Right atrium auricular region (tissue), 2 donors: ENCODE measurements at regions not wholly inside any gene's neighbourhood (a gene's known extent, or its start where the extent isn't known, plus 50 kb on each side); places are given as distances from the start of the nearest gene placed in this dataset.

ENCODE experiments used
- DNase-seq: peaks from one replicate; pipeline ENCODE4 v3.0.0-alpha.2; 2019; ENCODE audit warnings: low spot score
- H3K27ac ChIP-seq, 2 donors: fragments of 200-600 bp; sonication (generic); 1 replicate in 1 of 2; 2 replicates in 1 of 2; pipeline ENCODE4 v1.5.1; 2016 to 2019
- H3K27me3 ChIP-seq, 2 donors: fragments of 200-600 bp; sonication (generic); one replicate each; pipeline versions ENCODE4 v1.5.1 to v1.6.0; 2017 to 2019
- H3K36me3 ChIP-seq: fragments of 200-600 bp; sonication (generic); one replicate; pipeline ENCODE4 v1.5.1; 2016
- H3K4me1 ChIP-seq, 2 donors: fragments of 200-600 bp; sonication (generic); one replicate each; pipeline versions ENCODE4 v1.5.1 to v1.6.0; 2017 to 2019
- H3K4me3 ChIP-seq, 2 donors: fragments of 200-600 bp; sonication (generic); 1 replicate in 1 of 2; 2 replicates in 1 of 2; pipeline ENCODE4 v1.5.1; 2017 to 2019; ENCODE audit warnings: mild to moderate bottlenecking in 1 of 2, moderate library complexity in 1 of 2
- H3K9me3 ChIP-seq, 2 donors: fragments of 200-600 bp; sonication (generic); one replicate each; pipeline ENCODE4 v1.5.1; 2019
- TF ChIP-seq, protein P1 (sequence below), 2 donors: fragments of 200-600 bp; sonication (generic); IDR thresholded peaks; one replicate each; pipeline ENCODE4 v1.5.1; 2019; ENCODE audit warnings: antibody characterized with exemption in 2 of 2

DNA sequence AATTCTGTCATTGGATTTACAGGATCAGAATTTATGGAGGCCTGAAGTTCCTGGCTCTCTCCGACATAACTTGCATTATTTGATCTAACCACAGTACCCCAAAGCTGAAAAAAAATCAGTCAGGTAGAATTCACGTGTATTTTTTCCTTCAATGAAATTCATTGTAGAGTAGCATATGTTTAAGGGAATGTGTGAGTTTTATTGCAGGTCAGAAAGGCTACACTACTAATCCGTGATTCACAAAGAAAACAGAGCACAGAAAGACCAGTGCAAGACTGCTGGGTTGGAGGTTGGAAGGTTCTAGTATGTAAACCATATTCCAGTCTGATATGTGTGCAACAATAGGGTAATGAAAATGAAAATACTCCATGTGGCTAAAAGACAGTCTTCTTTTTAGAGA is 247.0 kb upstream of the FERD3L start:
- Histone ChIP-seq H3K27me3 (no peaks in the 10 kb centered on the region), H3K4me1 (no peaks in the 10 kb centered on the region), H3K36me3 (no peaks in the 10 kb centered on the region), H3K4me3 (no peak overlapping the region), H3K27ac (no peak overlapping the region), H3K9me3 (peaks cover 0 to 8% of the 10 kb centered on the region in 2 donors)
- TF ChIP-seq, protein P1, sequence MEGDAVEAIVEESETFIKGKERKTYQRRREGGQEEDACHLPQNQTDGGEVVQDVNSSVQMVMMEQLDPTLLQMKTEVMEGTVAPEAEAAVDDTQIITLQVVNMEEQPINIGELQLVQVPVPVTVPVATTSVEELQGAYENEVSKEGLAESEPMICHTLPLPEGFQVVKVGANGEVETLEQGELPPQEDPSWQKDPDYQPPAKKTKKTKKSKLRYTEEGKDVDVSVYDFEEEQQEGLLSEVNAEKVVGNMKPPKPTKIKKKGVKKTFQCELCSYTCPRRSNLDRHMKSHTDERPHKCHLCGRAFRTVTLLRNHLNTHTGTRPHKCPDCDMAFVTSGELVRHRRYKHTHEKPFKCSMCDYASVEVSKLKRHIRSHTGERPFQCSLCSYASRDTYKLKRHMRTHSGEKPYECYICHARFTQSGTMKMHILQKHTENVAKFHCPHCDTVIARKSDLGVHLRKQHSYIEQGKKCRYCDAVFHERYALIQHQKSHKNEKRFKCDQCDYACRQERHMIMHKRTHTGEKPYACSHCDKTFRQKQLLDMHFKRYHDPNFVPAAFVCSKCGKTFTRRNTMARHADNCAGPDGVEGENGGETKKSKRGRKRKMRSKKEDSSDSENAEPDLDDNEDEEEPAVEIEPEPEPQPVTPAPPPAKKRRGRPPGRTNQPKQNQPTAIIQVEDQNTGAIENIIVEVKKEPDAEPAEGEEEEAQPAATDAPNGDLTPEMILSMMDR (IDR thresholded peaks at IDR 0.05) = no peak
- DNase-seq = no peak

DNA sequence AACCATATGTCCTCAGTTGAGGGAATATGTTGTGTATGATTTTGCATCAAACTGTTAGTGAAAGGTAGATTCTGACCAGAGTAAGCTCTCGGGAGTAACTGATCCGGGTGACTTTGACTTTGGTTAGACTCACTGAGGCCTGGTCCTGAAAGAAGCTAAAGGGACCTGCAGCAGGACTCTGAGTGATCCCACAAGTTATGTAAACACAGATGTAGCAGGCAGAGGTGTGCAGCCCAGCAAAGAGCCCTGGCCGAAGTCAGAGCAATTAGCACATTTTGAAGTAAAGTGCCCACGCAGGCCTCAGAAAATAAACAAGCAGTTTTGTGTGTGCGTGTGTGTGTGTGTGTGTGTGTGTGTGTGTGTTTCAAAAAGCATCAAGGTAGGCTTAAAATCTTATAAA is 245.6 kb upstream of the FERD3L start:
- H3K27ac ChIP-seq = no peak overlapping the region
- H3K4me3 ChIP-seq = no peak overlapping the region
- H3K36me3 ChIP-seq = no peaks in the 10 kb centered on the region
- no peaks in the 10 kb centered on the region for H3K4me1 ChIP-seq
- peaks cover 0 to 8% of the 10 kb centered on the region in 2 donors for H3K9me3 ChIP-seq
- H3K27me3 ChIP-seq = no peaks in the 10 kb centered on the region
- no peak for DNase-seq
- TF ChIP-seq, protein P1 (IDR thresholded peaks at IDR 0.05) = no peak

- DNase-seq = no peak
- Histone ChIP-seq H3K36me3 (no peaks in the 10 kb centered on the region), H3K27me3 (no peaks in the 10 kb centered on the region), H3K27ac (no peak overlapping the region), H3K4me1 (no peaks in the 10 kb centered on the region), H3K9me3 (no peaks in the 10 kb centered on the region), H3K4me3 (no peak overlapping the region)
- TF ChIP-seq, protein P1 (IDR thresholded peaks at IDR 0.05) = no peak
Measured at GRCh38 chr7:19381321-19381720, 236.1 kb upstream of the FERD3L start.

- no peak overlapping the region for H3K4me3 ChIP-seq
- H3K4me1 ChIP-seq = no peaks in the 10 kb centered on the region
Measured at GRCh38 chr7:19378345-19378714, 233.1 kb upstream of the FERD3L start.

GRCh38 chr7:19377611-19378344 is 232.6 kb upstream of the FERD3L start:
- no peak overlapping the region for H3K4me3 ChIP-seq
- no peaks in the 10 kb centered on the region for H3K9me3 ChIP-seq
- no peak overlapping the region for H3K27ac ChIP-seq
- H3K36me3 ChIP-seq = no peaks in the 10 kb centered on the region
- TF ChIP-seq, protein P1 (IDR thresholded peaks at IDR 0.05) = no peak
- no peak for DNase-seq
- no peaks in the 10 kb centered on the region for H3K4me1 ChIP-seq
- H3K27me3 ChIP-seq = no peaks in the 10 kb centered on the region

More at GRCh38 chr7:19378345-19378714, 233.1 kb upstream of the FERD3L start:
- no peaks in the 10 kb centered on the region for H3K9me3 ChIP-seq
- DNase-seq = no peak
- TF ChIP-seq, protein P1 (IDR thresholded peaks at IDR 0.05) = no peak
- H3K36me3 ChIP-seq = no peaks in the 10 kb centered on the region
- no peaks in the 10 kb centered on the region for H3K27me3 ChIP-seq
- no peak overlapping the region for H3K27ac ChIP-seq

DNA sequence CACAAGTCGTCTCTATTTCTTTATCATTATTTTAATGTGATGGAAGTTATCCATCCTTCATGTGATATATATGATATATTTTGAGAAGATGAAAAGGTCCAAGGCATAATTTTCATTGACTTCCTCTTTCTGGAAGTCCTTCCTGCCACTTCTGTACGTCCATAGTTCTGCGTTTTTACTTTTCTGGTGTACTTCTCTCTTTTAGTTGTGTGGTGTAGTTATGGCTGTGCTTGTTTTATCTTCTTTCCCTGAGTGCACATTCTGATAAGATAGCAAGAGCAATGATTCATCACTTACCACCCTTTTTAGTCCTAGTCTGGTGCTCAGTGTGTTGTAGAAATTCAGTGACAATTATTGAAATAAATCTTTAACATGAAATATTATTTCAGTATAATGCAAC is 231.3 kb upstream of the FERD3L start:
- no peak for DNase-seq
- Histone ChIP-seq H3K27me3 (no peaks in the 10 kb centered on the region), H3K27ac (no peak overlapping the region), H3K4me3 (no peak overlapping the region), H3K4me1 (no peaks in the 10 kb centered on the region), H3K36me3 (no peaks in the 10 kb centered on the region), H3K9me3 (no peaks in the 10 kb centered on the region)
- TF ChIP-seq, protein P1 (IDR thresholded peaks at IDR 0.05) = no peak
